Fibroblast of gingiva (primary cell): ENCODE measurements at regions not wholly inside any gene's neighbourhood (a gene's known extent, or its start where the extent isn't known, plus 50 kb on each side); places are given as distances from the start of the nearest gene placed in this dataset.
"Not testable (repeated sequence)": the region's sequence is repeated elsewhere in the genome, so short reads cannot be mapped to it uniquely, and the experiment has no call there.

Source experiments
- DNase-seq: peaks from one replicate; pipeline ENCODE4 v3.0.0-alpha.2; 2011; ENCODE audit warnings: low read depth

DNA sequence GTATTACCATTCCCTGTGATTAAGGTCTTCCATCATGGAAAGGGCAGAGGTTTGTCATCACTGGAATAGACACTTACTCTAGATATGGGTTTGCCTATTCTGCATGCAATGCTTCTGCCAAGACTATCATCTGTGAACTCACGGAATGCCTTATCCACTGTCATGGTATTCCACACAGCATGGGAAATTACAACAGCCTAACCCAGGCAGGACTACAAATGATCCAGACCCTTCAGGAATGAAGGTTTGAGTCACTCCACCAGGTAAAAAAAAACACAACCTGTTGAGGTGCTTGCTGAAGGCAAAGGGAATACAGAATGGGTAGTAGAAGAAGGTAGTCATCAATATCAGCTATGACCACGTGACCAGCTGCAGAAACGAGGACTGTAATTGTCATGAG is 89.0 kb upstream of the RANBP6 start:
- not testable (repeated sequence) for DNase-seq

DNA sequence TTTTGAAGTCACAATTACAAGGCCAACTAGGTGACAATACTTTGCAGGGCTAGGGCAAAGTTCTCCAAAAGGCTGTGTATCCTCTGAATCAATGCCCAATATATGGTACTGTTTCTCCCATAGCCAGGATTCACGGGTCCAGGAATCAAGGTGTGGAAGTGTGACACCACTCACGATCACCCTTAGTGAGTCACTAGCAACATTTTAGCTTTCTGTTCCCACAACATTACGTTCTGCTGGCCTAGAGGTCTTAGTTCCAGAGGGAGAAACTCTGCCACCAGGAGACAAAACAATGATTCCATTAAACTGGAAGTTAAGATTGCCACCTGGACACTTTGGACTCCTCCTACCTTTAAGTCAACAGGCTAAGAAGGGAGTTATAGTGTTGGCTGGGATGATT is 88.5 kb upstream of the RANBP6 start:
- not testable (repeated sequence) for DNase-seq

DNA sequence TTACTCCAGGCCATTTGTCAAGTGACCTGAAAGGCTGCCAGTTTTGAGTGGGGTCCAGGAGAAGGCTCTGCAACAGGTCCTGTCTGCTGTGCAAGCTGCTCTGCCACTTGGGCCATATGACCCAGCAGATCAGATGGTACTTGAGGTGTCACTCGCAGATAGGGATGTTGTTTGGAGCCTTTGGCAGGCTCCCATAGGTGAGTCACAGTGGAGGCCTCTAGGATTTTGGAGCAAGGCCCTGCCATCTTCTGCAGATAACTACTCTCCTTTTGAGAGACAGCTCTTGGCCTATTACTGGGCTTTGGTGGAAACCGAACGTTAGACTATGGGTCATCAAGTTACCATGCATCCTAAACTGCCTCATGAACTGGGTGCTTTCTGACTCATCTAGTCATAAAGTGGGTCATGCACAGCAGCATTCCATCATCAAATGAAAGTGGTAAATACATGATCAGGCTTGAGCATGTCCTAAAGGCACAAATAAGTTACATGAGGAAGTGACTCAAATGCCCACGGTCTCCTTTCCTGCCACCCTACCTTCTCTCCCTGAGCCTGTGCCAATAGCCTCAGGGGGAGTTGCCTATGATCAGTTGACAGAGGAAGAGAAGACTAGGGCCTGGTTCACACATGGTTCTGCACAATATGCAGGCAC is 87.0 kb upstream of the RANBP6 start:
- DNase-seq: not testable (repeated sequence)

DNA sequence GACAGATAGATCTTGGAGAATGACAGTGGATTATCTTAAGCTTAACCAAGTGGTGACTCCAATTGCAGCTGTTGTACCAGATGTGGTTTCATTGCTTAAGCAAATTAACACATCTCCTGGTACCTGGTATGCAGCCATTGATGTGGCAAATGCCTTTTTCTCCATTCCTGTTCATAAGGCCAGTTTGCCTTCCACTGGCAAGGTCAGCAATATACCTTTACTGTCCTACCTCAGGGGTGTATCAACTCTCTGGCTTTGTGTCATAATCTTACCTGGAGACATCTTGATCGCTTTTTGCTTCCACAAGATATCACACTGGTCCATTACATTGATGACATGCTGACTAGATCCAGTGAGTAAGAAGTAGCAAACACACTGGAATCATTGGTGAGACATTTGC is 86.3 kb upstream of the RANBP6 start:
- DNase-seq: not testable (repeated sequence)

DNA sequence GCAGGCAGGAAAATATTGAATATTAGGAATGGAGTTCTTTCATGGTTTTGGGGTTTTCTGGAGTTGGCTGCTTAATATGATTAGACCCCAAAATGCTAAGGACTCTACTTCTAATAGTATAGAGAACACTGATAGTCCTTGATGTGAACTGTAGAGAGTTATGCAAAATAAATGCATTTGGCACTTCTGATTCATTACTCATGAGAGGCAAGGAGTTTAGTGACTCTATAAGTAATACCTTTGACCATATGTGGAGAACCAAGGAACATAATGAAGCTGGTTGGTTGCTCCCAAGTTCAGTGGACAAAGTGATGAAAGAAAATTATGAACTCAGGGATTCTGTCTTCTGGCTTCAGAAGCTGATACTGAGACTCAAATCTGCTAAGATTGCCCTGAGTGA is 83.9 kb upstream of the RANBP6 start:
- DNase-seq: not testable (repeated sequence)

DNA sequence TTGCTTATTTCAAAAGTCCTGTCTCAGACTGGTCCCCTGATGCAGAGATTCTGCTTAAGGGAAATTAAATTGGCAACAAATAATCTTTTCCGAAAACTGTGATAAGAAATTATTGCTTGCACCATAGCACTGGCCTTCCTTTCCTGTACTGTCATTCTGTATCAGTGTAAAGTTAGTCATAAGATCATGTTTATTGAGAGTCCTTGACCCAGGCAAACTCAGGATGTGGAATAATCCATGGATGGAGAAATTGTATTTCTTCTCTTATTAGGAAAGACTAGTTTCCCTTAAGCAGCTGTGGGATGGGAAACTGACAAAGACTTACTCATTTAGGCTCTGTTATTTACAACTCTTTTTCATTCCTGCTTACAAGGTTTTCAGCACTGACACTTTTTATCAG is 83.0 kb upstream of the RANBP6 start:
- no peak for DNase-seq

DNA sequence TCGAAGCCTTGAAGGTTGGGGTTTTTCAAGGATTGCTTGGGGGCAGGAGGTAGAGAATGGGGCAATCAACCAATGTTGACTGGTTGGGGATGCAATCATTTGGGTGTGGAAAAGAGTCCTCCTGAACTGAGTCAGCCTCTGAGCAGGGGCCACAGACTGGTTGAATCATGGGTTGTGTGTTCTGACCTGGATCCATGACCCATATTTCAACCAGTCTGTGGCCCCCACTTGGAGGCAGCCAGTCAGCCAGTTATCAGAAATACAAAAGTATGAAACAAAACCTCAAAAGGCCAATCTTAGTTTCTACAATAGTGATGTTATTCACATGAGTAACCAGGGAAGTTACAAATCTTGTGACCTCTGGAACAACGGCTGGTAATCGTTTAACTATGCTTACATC is 81.4 kb upstream of the RANBP6 start:
- DNase-seq: peak; percentile 64

DNA sequence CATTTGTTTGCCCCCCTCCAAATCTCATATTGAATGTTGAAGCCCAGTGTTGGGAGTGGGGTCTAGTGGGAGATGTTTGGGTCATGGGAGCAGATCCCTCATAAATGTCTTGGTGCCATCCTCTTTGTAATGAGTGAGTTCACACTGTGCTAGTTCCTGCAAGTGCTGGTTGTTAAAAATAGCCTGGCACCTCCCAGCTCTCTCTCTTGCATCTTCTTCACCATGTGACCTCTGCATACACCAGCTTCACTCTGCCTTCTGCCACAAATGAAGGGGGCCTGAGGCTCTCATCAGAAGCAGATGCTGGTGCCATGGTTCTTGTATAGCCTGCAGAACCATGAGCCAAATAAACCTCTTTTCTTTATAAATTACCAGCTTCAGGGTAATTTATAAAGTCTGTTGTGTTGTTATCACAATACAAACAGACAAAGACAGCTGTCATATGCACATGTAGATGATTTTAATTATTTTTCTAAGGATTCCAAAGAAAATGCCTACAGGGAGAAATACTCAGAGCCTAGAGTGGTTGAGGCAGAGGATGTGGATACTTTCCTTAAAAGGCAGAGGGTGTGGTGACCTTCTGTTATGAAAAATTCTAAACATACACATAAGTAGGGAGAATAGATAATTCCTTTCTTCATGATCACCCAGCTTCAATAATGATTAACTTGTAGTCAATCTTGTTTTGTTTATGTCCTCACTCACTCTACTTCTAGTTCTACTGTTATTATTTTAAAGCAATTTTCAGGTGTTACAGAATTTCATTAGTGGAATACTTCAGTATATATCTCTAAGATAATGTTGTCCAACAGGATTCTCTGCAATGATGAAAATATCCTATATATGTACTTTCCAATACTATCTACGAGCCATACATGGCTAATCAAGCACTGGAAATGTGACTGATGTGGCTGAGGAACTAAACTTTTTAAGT is 75.1 kb upstream of the RANBP6 start:
- no peak for DNase-seq

DNA sequence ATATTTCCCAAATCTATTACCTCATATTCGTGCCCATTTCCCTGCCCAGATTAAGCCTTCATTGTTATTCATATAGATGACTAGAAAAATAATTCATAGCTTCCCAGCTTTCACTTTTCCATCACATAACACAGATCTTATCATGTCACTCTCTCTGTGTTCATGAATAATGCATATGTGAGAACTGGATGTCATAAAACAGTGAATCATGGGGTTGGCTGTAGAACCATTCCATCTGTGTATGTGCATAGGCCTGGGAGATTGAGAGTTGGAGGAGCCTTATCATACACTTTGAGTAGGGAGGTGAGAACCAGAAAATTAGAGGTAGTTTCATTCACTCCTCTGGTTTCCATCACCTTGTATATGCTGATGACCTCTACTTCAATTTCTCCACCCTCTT is 73.9 kb upstream of the RANBP6 start:
- DNase-seq: no peak

DNA sequence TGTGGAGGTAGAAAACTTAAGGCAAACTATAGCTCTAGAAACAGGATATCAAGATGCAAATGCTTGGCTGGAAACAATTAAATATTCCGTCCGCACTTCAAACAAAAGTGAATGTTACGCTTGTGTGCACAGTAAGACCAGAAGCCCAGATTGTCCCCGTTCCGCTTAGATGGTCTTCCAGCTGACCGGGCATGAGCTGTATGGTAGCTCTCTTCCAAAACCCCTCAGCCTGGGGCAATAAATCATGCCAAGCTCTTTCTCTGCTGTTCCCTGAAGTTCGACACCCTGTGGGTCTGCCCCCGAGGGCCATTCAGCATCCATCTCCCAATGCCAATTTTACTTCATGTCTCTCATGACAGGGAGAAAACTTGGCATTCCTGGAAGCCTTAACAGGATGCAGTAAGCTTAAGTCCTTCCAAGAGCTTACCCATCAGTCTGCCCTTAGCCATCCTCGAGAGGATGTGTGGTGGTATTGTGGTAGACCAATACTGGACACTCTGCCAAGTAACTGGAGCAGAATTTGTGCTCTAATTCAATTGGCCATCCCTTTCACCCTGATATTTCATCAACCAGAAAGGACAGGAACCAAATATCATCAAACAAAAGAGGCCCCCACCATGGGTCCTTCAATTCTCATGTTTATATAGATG is 70.7 kb upstream of the RANBP6 start:
- DNase-seq: no peak

DNA sequence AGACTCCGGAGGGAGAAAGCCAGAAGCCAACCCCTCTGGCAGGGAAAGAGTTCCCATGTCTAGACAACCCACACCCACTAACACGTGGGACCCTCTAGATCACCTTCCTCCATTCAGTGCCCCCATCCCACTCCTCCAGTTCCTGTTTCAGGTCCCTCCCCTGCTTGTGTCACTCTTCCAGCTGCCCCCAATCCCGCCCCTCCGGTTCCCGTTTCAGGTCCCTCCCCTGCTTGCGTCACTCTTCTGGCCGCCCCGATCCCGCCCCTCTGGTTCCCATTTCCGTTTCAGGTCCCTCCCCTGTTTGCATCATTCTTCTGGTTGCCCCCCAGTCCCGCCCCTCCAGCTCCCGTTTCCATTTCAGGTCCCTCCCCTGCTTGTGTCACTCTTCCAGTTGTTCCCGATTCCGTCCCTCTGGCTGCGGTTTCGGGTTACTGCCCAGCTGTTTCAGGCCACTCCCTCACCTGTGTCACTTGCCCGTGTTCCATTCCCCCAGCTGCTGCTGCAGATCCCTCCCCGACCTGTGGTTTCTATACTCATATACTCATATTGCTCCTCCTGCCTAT is 64.8 kb upstream of the RANBP6 start:
- peak; percentile 90 for DNase-seq

DNA sequence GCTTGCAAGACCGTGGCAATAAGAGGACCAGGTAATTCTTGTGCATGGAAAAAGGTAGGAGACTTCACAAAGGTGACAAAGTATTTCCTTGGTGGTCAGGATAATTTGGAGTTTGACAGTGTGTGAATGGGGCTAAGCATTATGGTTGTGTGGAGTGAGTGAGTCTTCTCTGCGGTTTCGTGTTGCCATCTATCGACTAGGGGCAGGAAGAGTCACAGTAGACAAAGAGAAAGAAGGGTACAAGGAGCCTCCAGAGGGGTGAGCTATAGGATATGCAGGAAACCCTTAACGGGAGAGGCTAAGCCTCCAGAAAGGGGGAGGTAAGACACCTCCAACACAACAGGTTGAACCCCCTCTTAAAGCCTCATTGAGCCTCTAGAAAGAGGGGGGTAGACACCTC is 64.0 kb upstream of the RANBP6 start:
- DNase-seq: no peak

DNA sequence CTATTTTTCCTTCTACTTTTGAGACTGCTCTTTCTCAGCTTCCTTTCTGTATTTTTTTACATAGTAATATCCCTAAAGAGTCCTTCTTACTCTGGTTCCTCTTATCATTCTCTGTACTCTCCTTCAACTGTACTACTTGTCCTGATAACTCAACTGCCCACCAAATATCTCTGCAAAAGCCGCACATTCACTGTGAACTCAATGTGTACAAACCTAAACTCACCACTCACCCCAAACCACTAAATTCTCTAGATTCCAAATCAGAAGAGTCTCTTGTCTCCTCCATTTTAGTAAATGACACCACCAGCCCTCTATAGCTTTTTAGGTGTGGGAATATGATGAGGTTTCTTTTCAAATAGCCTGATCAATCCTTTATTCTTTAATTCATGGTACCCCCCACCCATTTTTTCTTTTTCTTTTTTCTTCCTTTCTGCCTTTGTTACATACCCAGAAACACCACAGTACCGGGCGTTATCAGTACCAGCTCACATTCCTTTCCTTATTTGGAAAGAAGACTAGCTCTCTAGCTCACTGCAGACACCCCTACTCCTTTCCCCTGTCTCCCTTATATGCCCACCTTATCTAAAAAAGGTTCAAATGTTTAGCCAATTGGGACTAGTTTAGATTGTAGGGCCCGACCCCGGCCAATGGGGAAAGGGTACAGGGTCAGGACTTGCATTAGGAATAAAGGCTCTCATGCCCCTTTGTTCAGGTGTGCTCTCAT is 63.1 kb upstream of the RANBP6 start:
- no peak for DNase-seq

DNA sequence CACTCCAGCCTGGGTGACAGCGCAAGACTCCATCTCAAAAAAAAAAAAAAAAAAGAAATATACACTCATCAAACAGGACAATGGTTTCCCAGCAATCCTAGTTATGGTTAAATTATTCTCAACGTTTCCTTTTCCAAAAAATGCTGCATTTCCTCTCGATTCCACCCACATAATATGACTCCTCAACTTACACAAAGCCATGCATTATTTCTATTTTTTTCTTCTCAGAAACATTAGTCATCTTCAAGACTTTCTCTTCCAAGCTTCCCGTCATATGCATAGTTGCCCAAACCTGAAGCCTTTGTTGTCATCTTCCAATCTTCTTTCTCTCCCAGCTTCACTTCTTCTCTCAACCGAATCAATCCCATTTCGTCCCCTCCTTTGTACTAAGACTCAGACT is 61.4 kb upstream of the RANBP6 start:
- no peak for DNase-seq

DNA sequence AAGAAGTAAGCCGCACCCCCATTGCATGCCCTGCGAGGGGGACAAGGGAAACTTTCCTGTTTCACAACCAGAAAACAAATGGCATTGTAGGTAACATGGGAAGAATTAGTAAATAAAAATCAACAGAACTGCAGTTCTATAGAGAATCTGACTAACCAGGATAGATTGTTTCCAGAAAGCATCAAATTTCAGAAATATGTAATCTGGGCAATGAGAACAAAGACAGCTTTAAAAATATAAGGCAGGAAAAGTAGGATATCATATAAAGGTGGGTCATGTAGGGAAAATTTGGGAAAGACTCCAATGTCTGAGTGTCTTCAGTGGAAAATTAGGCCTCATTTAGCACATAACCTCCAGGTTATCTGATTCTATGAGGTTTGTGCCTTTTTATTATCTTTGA is 58.3 kb upstream of the RANBP6 start:
- peak; percentile 6 for DNase-seq

DNA sequence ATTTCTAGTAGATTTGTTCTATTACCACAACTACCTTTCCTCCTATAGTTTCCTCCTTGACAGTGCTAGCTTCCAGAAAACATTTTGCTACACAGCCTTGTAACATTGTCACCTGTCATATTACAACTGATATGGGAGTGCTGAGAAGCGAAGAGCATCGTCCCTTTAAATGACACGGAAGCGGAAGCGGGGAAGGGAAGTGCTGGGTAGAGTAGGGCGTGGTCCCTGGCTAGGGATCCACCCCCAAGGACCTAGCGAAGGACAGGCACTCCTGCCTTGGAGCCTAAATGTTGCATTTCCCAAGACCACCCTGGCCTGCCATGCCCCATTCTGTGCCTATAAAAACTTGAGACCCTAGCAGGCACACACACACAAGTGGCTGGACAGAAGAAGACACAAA is 57.4 kb upstream of the RANBP6 start:
- no peak for DNase-seq

DNA sequence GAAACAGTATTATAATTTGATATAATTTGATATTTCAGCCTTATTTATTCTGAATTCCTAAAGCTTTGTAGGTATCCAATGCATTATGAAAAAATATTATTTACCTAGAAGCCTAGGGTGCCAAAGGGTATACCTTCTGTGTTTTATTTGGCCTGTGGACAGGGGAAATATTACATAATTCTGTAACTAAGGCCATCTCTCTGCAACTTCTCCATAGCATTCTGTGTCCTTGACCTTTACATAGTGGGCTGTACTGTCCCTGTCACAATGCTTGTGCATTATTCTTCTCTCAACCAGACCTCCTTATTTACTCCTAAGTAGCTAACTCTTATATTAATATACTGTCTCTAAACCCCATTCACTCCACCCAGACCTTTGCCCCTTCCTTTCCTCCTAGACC is 57.0 kb upstream of the RANBP6 start:
- no peak for DNase-seq

DNA sequence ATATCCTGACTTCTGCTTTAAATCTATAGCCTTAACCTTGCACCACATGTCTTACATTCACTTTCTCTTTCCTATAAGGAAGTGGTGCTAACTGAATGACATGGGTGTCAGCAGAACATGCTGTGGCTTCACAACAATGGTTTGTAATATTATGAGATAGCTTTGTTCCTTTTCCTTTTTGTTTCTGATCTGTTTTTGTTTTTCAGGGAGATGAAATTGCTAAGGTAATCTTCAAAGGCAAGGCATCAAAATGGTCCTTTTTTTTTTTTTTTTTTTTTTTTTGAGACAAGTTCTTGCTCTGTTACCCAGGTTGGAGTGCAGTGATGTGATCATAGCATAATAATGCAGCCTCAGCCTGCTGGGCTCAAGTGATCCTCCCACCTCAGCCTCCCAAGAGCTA is 53.6 kb upstream of the RANBP6 start:
- no peak for DNase-seq

DNA sequence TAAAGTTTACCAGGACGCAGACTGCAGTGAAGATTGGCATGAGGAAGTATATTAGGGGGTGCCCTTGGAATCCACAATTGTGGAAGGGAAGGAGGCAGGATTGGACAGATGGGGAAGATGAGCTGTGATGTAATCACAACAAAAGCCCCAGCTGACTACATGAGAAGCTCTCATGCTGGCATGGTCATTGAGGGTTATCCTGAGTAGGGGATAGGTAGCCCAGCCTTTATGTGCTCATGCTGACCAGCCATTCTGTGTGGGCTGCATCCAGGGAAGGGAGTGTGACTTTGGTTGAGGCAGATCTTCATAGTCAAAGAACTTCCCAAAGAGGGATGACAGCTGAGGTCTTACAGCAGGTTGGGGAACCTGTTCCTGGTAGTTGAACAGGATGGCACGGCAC is 52.0 kb upstream of the RANBP6 start:
- DNase-seq: no peak
